CD14-positive monocyte (primary cell): ENCODE measurements at regions not wholly inside any gene's neighbourhood (a gene's known extent, or its start where the extent isn't known, plus 50 kb on each side); places are given as distances from the start of the nearest gene placed in this dataset.

Source experiments
- DNase-seq, 3 donors: peaks; one replicate each; pipeline ENCODE4 v3.0.0-alpha.2; 2011 to 2022
- H2AFZ ChIP-seq: 2 replicates; pipeline ENCODE4 v1.6.0; 2012; ENCODE audit warnings: mild to moderate bottlenecking, low read depth, low read length, inconsistent platforms; ENCODE audit not compliant: insufficient read depth, poor library complexity, severe bottlenecking
- H3K27ac ChIP-seq, 2 donors: 1 replicate in 1 of 2; 2 replicates in 1 of 2; pipeline ENCODE4 v1.5.1; 2012 to 2013; ENCODE audit warnings: low read length in 2 of 2, control low read depth in 1 of 2, inconsistent platforms in 1 of 2, low read depth in 1 of 2, mild to moderate bottlenecking in 1 of 2
- H3K27me3 ChIP-seq, 2 donors: one replicate each; pipeline versions ENCODE4 v1.6.0 to v1.6.1; 2011 to 2013; ENCODE audit warnings: low read length in 2 of 2; ENCODE audit not compliant: control insufficient read depth in 2 of 2, insufficient read depth in 2 of 2
- H3K36me3 ChIP-seq, 2 donors: replicated peaks in 1 of 2; 1 replicate in 1 of 2; 2 replicates in 1 of 2; pipeline versions ENCODE4 v1.5.1 to v1.6.1; 2012 to 2013; ENCODE audit warnings: low read length in 2 of 2, control low read depth in 1 of 2, inconsistent platforms in 1 of 2, mild to moderate bottlenecking in 1 of 2; ENCODE audit not compliant: insufficient read depth in 2 of 2, control insufficient read depth in 1 of 2
- H3K4me1 ChIP-seq, 2 donors: 1 replicate in 1 of 2; 2 replicates in 1 of 2; pipeline versions ENCODE4 v1.5.1 to v1.6.1; 2012 to 2013; ENCODE audit warnings: low read length in 2 of 2, control low read depth in 1 of 2, inconsistent platforms in 1 of 2, mild to moderate bottlenecking in 1 of 2, moderate library complexity in 1 of 2; ENCODE audit not compliant: insufficient read depth in 2 of 2, control insufficient read depth in 1 of 2
- H3K4me2 ChIP-seq: replicated peaks from 2 replicates; pipeline ENCODE3; 2012; ENCODE audit warnings: low read length, moderate library complexity, mild to moderate bottlenecking; ENCODE audit not compliant: poor library complexity, severe bottlenecking; ENCODE audit errors: extremely low read depth
- H3K4me3 ChIP-seq, 3 experiments: fragments of 200-600 bp in 1 of 3; sonication (generic) in 1 of 3; replicated peaks in 1 of 3; 1 replicate in 2 of 3; 2 replicates in 1 of 3; pipeline ENCODE4 v1.5.1; 2011 to 2013; ENCODE audit warnings: low read length in 3 of 3, mild to moderate bottlenecking in 3 of 3, control low read depth in 2 of 3, low read depth in 2 of 3, inconsistent platforms in 1 of 3, moderate library complexity in 1 of 3
- H3K79me2 ChIP-seq: 2 replicates; pipeline ENCODE4 v1.6.0; 2012; ENCODE audit warnings: mild to moderate bottlenecking, control low read depth, inconsistent platforms, low read length, moderate library complexity; ENCODE audit not compliant: insufficient read depth
- H3K9ac ChIP-seq: 2 replicates; pipeline ENCODE4 v1.6.0; 2017; ENCODE audit warnings: low read length, mild to moderate bottlenecking; ENCODE audit not compliant: insufficient read depth, poor library complexity, severe bottlenecking
- H3K9me3 ChIP-seq, 2 donors: replicated peaks in 1 of 2; 1 replicate in 1 of 2; 2 replicates in 1 of 2; pipeline versions ENCODE4 v1.5.1 to v1.6.1; 2012 to 2013; ENCODE audit warnings: low read length in 2 of 2, control low read depth in 1 of 2; ENCODE audit not compliant: control insufficient read depth in 1 of 2, insufficient read depth in 1 of 2
- H4K20me1 ChIP-seq: 2 replicates; pipeline ENCODE4 v1.6.0; 2012; ENCODE audit warnings: mild to moderate bottlenecking, low read length, control low read depth, moderate library complexity; ENCODE audit not compliant: insufficient read depth
- H3K27ac Mint-ChIP-seq, 7 donors: one replicate each; pipeline ENCODE4 v1.8.0; 2020; ENCODE audit warnings: mild to moderate bottlenecking in 7 of 7, mixed read lengths in 7 of 7, moderate library complexity in 6 of 7, inconsistent platforms in 2 of 7
- H3K27me3 Mint-ChIP-seq, 3 donors: one replicate each; pipeline ENCODE4 v1.8.0; 2021 to 2022; ENCODE audit warnings: low read depth in 3 of 3, mild to moderate bottlenecking in 3 of 3, mixed read lengths in 3 of 3, moderate library complexity in 3 of 3, inconsistent platforms in 1 of 3
- H3K36me3 Mint-ChIP-seq, 2 donors: one replicate each; pipeline ENCODE4 v1.8.0; 2020; ENCODE audit warnings: mixed read lengths in 2 of 2, inconsistent platforms in 1 of 2, mild to moderate bottlenecking in 1 of 2
- H3K4me1 Mint-ChIP-seq: one replicate; pipeline ENCODE4 v1.8.0; 2020; ENCODE audit warnings: mild to moderate bottlenecking, mixed read lengths
- H3K4me3 Mint-ChIP-seq, 2 donors: one replicate each; pipeline ENCODE4 v1.8.0; 2020; ENCODE audit warnings: mild to moderate bottlenecking in 2 of 2, mixed read lengths in 2 of 2, moderate library complexity in 1 of 2
- H3K9me3 Mint-ChIP-seq, 7 donors: one replicate each; pipeline ENCODE4 v1.8.0; 2020 to 2022; ENCODE audit warnings: mixed read lengths in 7 of 7, mild to moderate bottlenecking in 6 of 7, moderate library complexity in 6 of 7, inconsistent platforms in 2 of 7
- CTCF ChIP-seq: fragments of 200-600 bp; IDR thresholded peaks from one replicate; pipeline ENCODE4 v1.8.0; 2022; ENCODE audit warnings: antibody characterized with exemption, mild to moderate bottlenecking
- WGBS: methylation state at CpG from one replicate; pipeline ENCODE4 v1.1.5; 2013; ENCODE audit warnings: missing lambda C conversion rate; ENCODE audit not compliant: insufficient coverage; 5-methylcytosine and 5-hydroxymethylcytosine counted together
- intact Hi-C, 2 donors: fragments of 100-400 bp; cut with micrococcal nuclease; formaldehyde crosslinking; loops; one replicate each; pipeline versions ENCODE4 v1.15.0 to v1.15.1; 2023

GRCh38 chr10:2665772-2666171 lies 401.6 kb upstream of the PFKP start:
- Mint-ChIP-seq H3K27me3 (no peaks in the 10 kb centered on the region), H3K4me1 (no peaks in the 10 kb centered on the region), H3K36me3 (no peaks in the 10 kb centered on the region), H3K27ac (no peak overlapping the region), H3K9me3 (peaks cover 0 to 9% (median 2%) of the 10 kb centered on the region in 7 donors), H3K4me3 (no peak overlapping the region)
- H3K27me3 ChIP-seq = no peaks in the 10 kb centered on the region
- H3K4me2 ChIP-seq = no peak overlapping the region
- no peak overlapping the region for H3K9ac ChIP-seq
- no peak overlapping the region for H3K4me3 ChIP-seq
- no peaks in the 10 kb centered on the region for H3K9me3 ChIP-seq
- TF ChIP-seq CTCF = no peak
- DNase-seq = no peak
- no peak overlapping the region for H3K27ac ChIP-seq
- no peaks in the 10 kb centered on the region for H4K20me1 ChIP-seq
- no peaks in the 10 kb centered on the region for H3K36me3 ChIP-seq
- no peak overlapping the region for H2AFZ ChIP-seq
- no peaks in the 10 kb centered on the region for H3K4me1 ChIP-seq
- H3K79me2 ChIP-seq = no peaks in the 10 kb centered on the region
- intact Hi-C loops = no loop called here

- peaks cover 0 to 9% (median 0%) of the 10 kb centered on the region in 7 donors for H3K9me3 Mint-ChIP-seq
- H3K4me1 Mint-ChIP-seq = no peaks in the 10 kb centered on the region
- no peak overlapping the region for H3K27ac ChIP-seq
- 72% methylated on average over 8 of the region's 10 CpGs for WGBS
- no peak overlapping the region for H3K4me3 ChIP-seq
- DNase-seq = no peak
- H3K4me2 ChIP-seq = no peak overlapping the region
- no peak overlapping the region for H2AFZ ChIP-seq
- intact Hi-C loops = no loop called here
- H3K9me3 ChIP-seq = no peaks in the 10 kb centered on the region
- H4K20me1 ChIP-seq = no peaks in the 10 kb centered on the region
- H3K27me3 Mint-ChIP-seq = peaks cover 0 to 2% (median 1%) of the 10 kb centered on the region in 3 donors
- no peaks in the 10 kb centered on the region for H3K36me3 Mint-ChIP-seq
- no peaks in the 10 kb centered on the region for H3K79me2 ChIP-seq
- no peak overlapping the region for H3K9ac ChIP-seq
- no peak overlapping the region for H3K27ac Mint-ChIP-seq
- no peaks in the 10 kb centered on the region for H3K36me3 ChIP-seq
- no peaks in the 10 kb centered on the region for H3K27me3 ChIP-seq
- no peak for TF ChIP-seq CTCF
- no peak overlapping the region for H3K4me3 Mint-ChIP-seq
- no peaks in the 10 kb centered on the region for H3K4me1 ChIP-seq
Observed at GRCh38 chr10:2660276-2660675, 407.1 kb upstream of the PFKP start.
